GM21786 (cell line): ENCODE measurements at regions not wholly inside any gene's neighbourhood (a gene's known extent, or its start where the extent isn't known, plus 50 kb on each side); places are given as distances from the start of the nearest gene placed in this dataset.
"Not testable (repeated sequence)": the region's sequence is repeated elsewhere in the genome, so short reads cannot be mapped to it uniquely, and the experiment has no call there.

Experiments used
- ATAC-seq: cut with Tn5 transposase; IDR thresholded peaks from one replicate; pipeline ENCODE4 v1.9.1; 2021; ENCODE audit not compliant: unreplicated experiment

GRCh38 chrX:84856791-84857190, 146.9 kb upstream of the APOOL start:
- ATAC-seq, result not testable (repeated sequence)

GRCh38 chrX:84858771-84859170, 144.9 kb upstream of the APOOL start:
- not testable (repeated sequence) for ATAC-seq

GRCh38 chrX:84865113-84865512, 138.6 kb upstream of the APOOL start:
- ATAC-seq, result no peak

GRCh38 chrX:84870281-84870680, 133.4 kb upstream of the APOOL start:
- not testable (repeated sequence) for ATAC-seq

GRCh38 chrX:84872160-84872771, 131.4 kb upstream of the APOOL start:
- ATAC-seq, result not testable (repeated sequence)

- no peak for ATAC-seq
Observed at GRCh38 chrX:84873176-84873575, 130.5 kb upstream of the APOOL start.

GRCh38 chrX:84876876-84877275, 126.8 kb upstream of the APOOL start:
- ATAC-seq, result no peak

- no peak for ATAC-seq
Observed at GRCh38 chrX:84893897-84894296, 109.8 kb upstream of the APOOL start.

- no peak for ATAC-seq
Observed at GRCh38 chrX:84907324-84907968, 96.2 kb upstream of the APOOL start.

GRCh38 chrX:84909151-84909550, 94.5 kb upstream of the APOOL start:
- ATAC-seq, result no peak

GRCh38 chrX:84924624-84925023, 79.1 kb upstream of the APOOL start:
- ATAC-seq, result no peak

GRCh38 chrX:84932814-84933213, 70.9 kb upstream of the APOOL start:
- ATAC-seq, result no peak

GRCh38 chrX:84933956-84934556, 69.6 kb upstream of the APOOL start:
- no peak for ATAC-seq
